Gastrocnemius medialis (tissue), 4 donors: ENCODE measurements at regions not wholly inside any gene's neighbourhood (a gene's known extent, or its start where the extent isn't known, plus 50 kb on each side); places are given as distances from the start of the nearest gene placed in this dataset.

Experiments
- POLR2A ChIP-seq, 2 donors: fragments of 450-650 bp; IDR thresholded peaks; one replicate each; pipeline ENCODE4 v1.6.1; 2017; ENCODE audit warnings: antibody characterized with exemption in 2 of 2, mild to moderate bottlenecking in 2 of 2, moderate library complexity in 2 of 2
- TF ChIP-seq, protein P1 (sequence below), 5 experiments: fragments of 450-650 bp in 3 of 5; fragments of 200-600 bp in 2 of 5; sonication (generic) in 2 of 5; IDR thresholded peaks in 4 of 5; conservative IDR thresholded peaks in 1 of 5; 1 replicate in 4 of 5; 2 replicates in 1 of 5; pipeline ENCODE4 v1.5.1; 2016 to 2019; ENCODE audit warnings: antibody characterized with exemption in 5 of 5, mild to moderate bottlenecking in 3 of 5, moderate library complexity in 3 of 5

DNA sequence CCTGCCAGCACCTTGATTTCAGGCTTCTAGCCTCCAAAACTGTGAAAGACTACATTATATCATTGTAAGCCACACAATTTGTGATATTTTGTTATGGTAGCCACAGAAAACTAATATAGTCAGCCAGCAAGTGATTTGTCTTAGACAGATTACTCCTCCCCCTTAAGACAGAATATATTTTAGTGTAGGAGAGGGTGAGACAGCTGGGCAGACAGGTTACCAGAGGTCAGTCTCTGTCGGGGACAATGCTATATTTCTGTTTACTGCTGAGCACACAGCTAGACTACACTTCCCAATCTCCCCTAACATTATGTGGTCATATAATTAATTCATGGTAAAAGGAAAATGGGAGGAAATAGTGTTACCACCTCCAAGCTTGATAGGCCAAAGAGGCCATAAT is 185.8 kb upstream of the PIK3C3 start:
- TF ChIP-seq, protein P1, sequence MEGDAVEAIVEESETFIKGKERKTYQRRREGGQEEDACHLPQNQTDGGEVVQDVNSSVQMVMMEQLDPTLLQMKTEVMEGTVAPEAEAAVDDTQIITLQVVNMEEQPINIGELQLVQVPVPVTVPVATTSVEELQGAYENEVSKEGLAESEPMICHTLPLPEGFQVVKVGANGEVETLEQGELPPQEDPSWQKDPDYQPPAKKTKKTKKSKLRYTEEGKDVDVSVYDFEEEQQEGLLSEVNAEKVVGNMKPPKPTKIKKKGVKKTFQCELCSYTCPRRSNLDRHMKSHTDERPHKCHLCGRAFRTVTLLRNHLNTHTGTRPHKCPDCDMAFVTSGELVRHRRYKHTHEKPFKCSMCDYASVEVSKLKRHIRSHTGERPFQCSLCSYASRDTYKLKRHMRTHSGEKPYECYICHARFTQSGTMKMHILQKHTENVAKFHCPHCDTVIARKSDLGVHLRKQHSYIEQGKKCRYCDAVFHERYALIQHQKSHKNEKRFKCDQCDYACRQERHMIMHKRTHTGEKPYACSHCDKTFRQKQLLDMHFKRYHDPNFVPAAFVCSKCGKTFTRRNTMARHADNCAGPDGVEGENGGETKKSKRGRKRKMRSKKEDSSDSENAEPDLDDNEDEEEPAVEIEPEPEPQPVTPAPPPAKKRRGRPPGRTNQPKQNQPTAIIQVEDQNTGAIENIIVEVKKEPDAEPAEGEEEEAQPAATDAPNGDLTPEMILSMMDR (IDR thresholded peaks at IDR 0.05 in 4 of 5, conservative IDR thresholded peaks at IDR 0.05 in 1 of 5) = no peak
- no peak for TF ChIP-seq POLR2A (IDR thresholded peaks at IDR 0.05)
